H1 (cell line): ENCODE measurements at regions not wholly inside any gene's neighbourhood (a gene's known extent, or its start where the extent isn't known, plus 50 kb on each side); places are given as distances from the start of the nearest gene placed in this dataset.

ENCODE experiments used
- CTCF ChIA-PET: fragments of 300-600 bp; sonication (Branson Sonifier 250); formaldehyde crosslinking; loops from one replicate; lab custom pipeline; 2021; ENCODE audit not compliant: partially characterized antibody; lab: Charles Lee
- POLR2A ChIA-PET: fragments of 300-600 bp; sonication (Branson Sonifier 250); formaldehyde crosslinking; loops from one replicate; lab custom pipeline; 2021; ENCODE audit warnings: inconsistent platforms; ENCODE audit not compliant: partially characterized antibody; lab: Charles Lee
- DNase-seq, 2 experiments: peaks; one replicate each; pipeline versions ENCODE4 v3.0.0 to v3.0.0-alpha.2; 2010 to 2022; ENCODE audit warnings: low spot score in 2 of 2, low read depth in 1 of 2, mixed read lengths in 1 of 2
- FAIRE-seq: peaks from 2 replicates; lab custom pipeline; 2011; peaks lifted over from hg19 to GRCh38; lab: Jason Lieb, UNC
- H2AFZ ChIP-seq: 2 replicates; pipeline ENCODE4 v1.8.1; 2012; ENCODE audit warnings: low read length, inconsistent platforms
- H2AK5ac ChIP-seq: 2 replicates; pipeline ENCODE4 v1.6.1; 2013; ENCODE audit warnings: low read depth, low read length
- H2BK120ac ChIP-seq: replicated peaks from 2 replicates; pipeline ENCODE3; 2013; ENCODE audit warnings: low read depth, low read length, inconsistent platforms
- H2BK12ac ChIP-seq: 2 replicates; pipeline ENCODE4 v1.6.1; 2013; ENCODE audit warnings: low read depth, low read length
- H2BK15ac ChIP-seq: 2 replicates; pipeline ENCODE4 v1.6.1; 2013; ENCODE audit warnings: low read length
- H2BK20ac ChIP-seq: 2 replicates; pipeline ENCODE4 v1.6.1; 2013; ENCODE audit warnings: low read length
- H2BK5ac ChIP-seq: 2 replicates; pipeline ENCODE4 v1.6.1; 2013; ENCODE audit warnings: low read depth, low read length
- H3K14ac ChIP-seq: 2 replicates; pipeline ENCODE4 v1.6.1; 2013; ENCODE audit warnings: inconsistent platforms; ENCODE audit not compliant: insufficient read length
- H3K18ac ChIP-seq: 2 replicates; pipeline ENCODE4 v1.6.1; 2013; ENCODE audit warnings: low read length; ENCODE audit errors: extremely low read depth
- H3K23ac ChIP-seq: 2 replicates; pipeline ENCODE4 v1.6.1; 2013; ENCODE audit warnings: inconsistent platforms; ENCODE audit not compliant: insufficient read length
- H3K23me2 ChIP-seq: 2 replicates; pipeline ENCODE4 v1.6.1; 2013; ENCODE audit warnings: low read depth, low read length
- H3K27ac ChIP-seq: 2 replicates; pipeline ENCODE4 v1.6.1; 2011; ENCODE audit warnings: low read depth, low read length, inconsistent platforms
- H3K27me3 ChIP-seq, 4 experiments: replicated peaks in 1 of 4; 1 replicate in 1 of 4; 2 replicates in 3 of 4; pipeline versions ENCODE4 v1.6.1 to v1.8.1; 2011 to 2013; ENCODE audit warnings: low read length in 3 of 4, mild to moderate bottlenecking in 3 of 4, inconsistent platforms in 2 of 4, mixed read lengths in 2 of 4, moderate library complexity in 1 of 4; ENCODE audit not compliant: control insufficient read depth in 3 of 4, insufficient read depth in 3 of 4; ENCODE audit errors: extremely low read depth in 1 of 4
- H3K36me3 ChIP-seq, 4 experiments: 2 replicates each; pipeline versions ENCODE4 v1.6.1 to v1.8.1; 2011 to 2013; ENCODE audit warnings: mild to moderate bottlenecking in 4 of 4, low read length in 3 of 4, moderate library complexity in 2 of 4, control low read depth in 1 of 4, inconsistent platforms in 1 of 4; ENCODE audit not compliant: insufficient read depth in 4 of 4, control insufficient read depth in 2 of 4
- H3K4ac ChIP-seq: replicated peaks from 2 replicates; pipeline ENCODE3; 2013; ENCODE audit warnings: low read length, low read depth, mixed read lengths, inconsistent platforms; ENCODE audit not compliant: insufficient read length
- H3K4me1 ChIP-seq, 4 experiments: replicated peaks in 1 of 4; 1 replicate in 1 of 4; 2 replicates in 3 of 4; pipeline versions ENCODE4 v1.6.1 to v1.8.1; 2011 to 2013; ENCODE audit warnings: low read length in 3 of 4, inconsistent platforms in 2 of 4, mixed read lengths in 1 of 4; ENCODE audit not compliant: insufficient read depth in 4 of 4, control insufficient read depth in 3 of 4
- H3K4me2 ChIP-seq, 2 experiments: 2 replicates each; pipeline versions ENCODE4 v1.6.1 to v1.8.1; 2011 to 2013; ENCODE audit warnings: low read depth in 2 of 2, low read length in 2 of 2, control low read depth in 1 of 2, inconsistent platforms in 1 of 2, mild to moderate bottlenecking in 1 of 2; ENCODE audit not compliant: insufficient read depth in 1 of 2
- H3K4me3 ChIP-seq, 4 experiments: fragments of 200-600, 300-600 bp in 1 of 4; sonication (generic), shearing (Covaris generic), sonication (Bioruptor Twin) in 1 of 4; 2 replicates each; pipeline versions ENCODE4 v1.5.1 to v1.8.1; 2011 to 2016; ENCODE audit warnings: low read length in 4 of 4, low read depth in 3 of 4, control low read depth in 2 of 4, inconsistent platforms in 2 of 4, mild to moderate bottlenecking in 2 of 4, mixed read lengths in 1 of 4, moderate library complexity in 1 of 4; ENCODE audit not compliant: insufficient read depth in 2 of 4; ENCODE audit errors: extremely low read depth in 1 of 4
- H3K56ac ChIP-seq: replicated peaks from 2 replicates; pipeline ENCODE3; 2013; ENCODE audit warnings: low read depth, mild to moderate bottlenecking, mixed read lengths, low read length, inconsistent platforms; ENCODE audit not compliant: insufficient read length
- H3K79me1 ChIP-seq: 2 replicates; pipeline ENCODE4 v1.6.1; 2013; ENCODE audit warnings: low read depth, low read length, control low read depth
- H3K79me2 ChIP-seq, 2 experiments: 2 replicates each; pipeline versions ENCODE4 v1.6.1 to v1.8.1; 2012 to 2013; ENCODE audit warnings: low read length in 2 of 2, mild to moderate bottlenecking in 2 of 2, inconsistent platforms in 1 of 2; ENCODE audit not compliant: insufficient read depth in 2 of 2, control insufficient read depth in 1 of 2
- H3K9ac ChIP-seq, 4 experiments: replicated peaks in 1 of 4; 1 replicate in 1 of 4; 2 replicates in 3 of 4; pipeline versions ENCODE4 v1.6.1 to v1.8.1; 2011 to 2013; ENCODE audit warnings: low read depth in 3 of 4, low read length in 3 of 4, control low read depth in 2 of 4, mild to moderate bottlenecking in 2 of 4, moderate library complexity in 2 of 4, inconsistent platforms in 1 of 4; ENCODE audit errors: extremely low read depth in 1 of 4
- H3K9me3 ChIP-seq, 2 experiments: 2 replicates each; pipeline versions ENCODE4 v1.6.1 to v1.8.1; 2012 to 2013; ENCODE audit warnings: mild to moderate bottlenecking in 2 of 2, moderate library complexity in 2 of 2, control low read depth in 1 of 2, inconsistent platforms in 1 of 2, low read depth in 1 of 2, low read length in 1 of 2, mixed read lengths in 1 of 2; ENCODE audit not compliant: insufficient read depth in 2 of 2
- H4K20me1 ChIP-seq, 2 experiments: replicated peaks in 1 of 2; 2 replicates each; pipeline versions ENCODE3 to v1.8.1; 2011 to 2013; ENCODE audit warnings: inconsistent platforms in 2 of 2, low read length in 2 of 2, mild to moderate bottlenecking in 1 of 2; ENCODE audit not compliant: insufficient read depth in 2 of 2, control insufficient read depth in 1 of 2
- H4K5ac ChIP-seq: 2 replicates; pipeline ENCODE4 v1.6.1; 2013; ENCODE audit warnings: low read length, low read depth, mixed read lengths, inconsistent platforms; ENCODE audit not compliant: insufficient read length
- H4K8ac ChIP-seq: 2 replicates; pipeline ENCODE4 v1.8.0; 2013; ENCODE audit warnings: mild to moderate bottlenecking, moderate library complexity, low read length, inconsistent platforms; ENCODE audit not compliant: insufficient read depth; ENCODE audit errors: extremely low read depth
- H4K91ac ChIP-seq: replicated peaks from 2 replicates; pipeline ENCODE3; 2013; ENCODE audit warnings: low read length, mixed read lengths, inconsistent platforms; ENCODE audit not compliant: insufficient read length
- BCL11A ChIP-seq, 2 experiments: IDR thresholded peaks; one replicate each; pipeline ENCODE4 v1.6.1; 2011; ENCODE audit warnings: low read depth in 2 of 2, low read length in 2 of 2, mild to moderate bottlenecking in 2 of 2
- BRCA1 ChIP-seq: IDR thresholded peaks from 2 replicates; pipeline ENCODE4 v1.6.1; 2012; ENCODE audit warnings: low read depth, low read length, improper control_type of control experiment
- CBX8 ChIP-seq: fragments of 300-800, 300-1000 bp; sonication (generic); IDR thresholded peaks from 2 replicates; pipeline ENCODE4 v1.7.1; 2016; ENCODE audit warnings: low read depth, low read length, borderline replicate concordance
- CHD2 ChIP-seq: IDR thresholded peaks from 2 replicates; pipeline ENCODE4 v1.6.1; 2012; ENCODE audit warnings: low read length, improper control_type of control experiment
- GTF2F1 ChIP-seq: IDR thresholded peaks from 2 replicates; pipeline ENCODE4 v1.6.1; 2012; ENCODE audit warnings: low read depth, low read length, improper control_type of control experiment, borderline replicate concordance
- HDAC2 ChIP-seq, 2 experiments: fragments of 300-600 bp in 1 of 2; sonication (generic) in 1 of 2; IDR thresholded peaks; 2 replicates each; pipeline ENCODE4 v1.6.1; 2011 to 2012; ENCODE audit warnings: low read depth in 2 of 2, low read length in 2 of 2, mild to moderate bottlenecking in 2 of 2, moderate library complexity in 2 of 2, borderline replicate concordance in 1 of 2, inconsistent platforms in 1 of 2
- NANOG ChIP-seq: IDR thresholded peaks from 2 replicates; pipeline ENCODE4 v1.6.1; 2011; ENCODE audit warnings: low read length, low read depth, mild to moderate bottlenecking, inconsistent platforms; ENCODE audit not compliant: insufficient read depth, poor library complexity, severe bottlenecking
- SP4 ChIP-seq: IDR thresholded peaks from 2 replicates; pipeline ENCODE4 v1.6.1; 2012; ENCODE audit warnings: low read length, inconsistent platforms
- SRF ChIP-seq: IDR thresholded peaks from 2 replicates; pipeline ENCODE4 v1.6.1; 2011; ENCODE audit warnings: mild to moderate bottlenecking, low read depth, low read length, moderate library complexity
- TEAD4 ChIP-seq: IDR thresholded peaks from 2 replicates; pipeline ENCODE4 v1.6.1; 2012; ENCODE audit warnings: low read depth, low read length, inconsistent platforms, mixed read lengths
- WGBS, 2 experiments: shearing (Covaris generic) in 1 of 2; methylation state at CpG; one replicate each; pipeline versions ENCODE4 v1.1.6 to v1.1.7; 2013 to 2015; ENCODE audit warnings: low lambda C conversion rate in 2 of 2, mixed read lengths in 2 of 2, inconsistent platforms in 1 of 2, low coverage in 1 of 2, missing lambda C conversion rate in 1 of 2; ENCODE audit not compliant: insufficient replicate concordance in 2 of 2, insufficient coverage in 1 of 2, insufficient read length in 1 of 2; ENCODE audit errors: extremely low coverage in 1 of 2, missing lambda C conversion rate in 1 of 2; 5-methylcytosine and 5-hydroxymethylcytosine counted together
- TF ChIP-seq, protein P1 (sequence below), 3 experiments: IDR thresholded peaks; 1 replicate in 2 of 3; 2 replicates in 1 of 3; pipeline versions ENCODE4 v1.5.1 to v1.6.1; 2011; ENCODE audit warnings: low read length in 3 of 3, mild to moderate bottlenecking in 3 of 3, inconsistent platforms in 2 of 3, low read depth in 1 of 3, moderate library complexity in 1 of 3; ENCODE audit not compliant: insufficient read depth in 1 of 3; ENCODE audit errors: control extremely low read depth in 1 of 3

DNA sequence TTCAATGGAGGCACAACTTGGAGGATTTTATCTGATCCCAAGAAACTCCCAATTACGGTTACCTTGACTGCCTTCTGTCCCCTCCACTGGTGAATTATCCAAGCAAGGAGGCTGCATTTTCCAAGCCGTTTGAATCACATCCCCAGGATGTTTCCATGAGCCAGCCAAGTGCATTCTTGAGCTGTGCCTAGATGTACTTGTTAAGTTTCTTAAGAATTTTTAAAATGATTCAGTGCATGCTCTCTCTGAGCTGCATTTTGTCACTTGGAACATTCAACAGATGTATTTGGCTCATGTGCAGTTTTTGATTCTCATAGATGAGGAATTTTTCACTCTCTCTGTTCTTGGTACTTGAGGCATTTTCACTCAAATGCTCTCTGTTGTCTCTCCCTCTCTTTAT lies 202.6 kb upstream of the MYOCD start:
- no peak overlapping the region for H3K18ac ChIP-seq
- no peak overlapping the region for H2AK5ac ChIP-seq
- H4K8ac ChIP-seq, result no peak overlapping the region
- H2BK15ac ChIP-seq, result no peak overlapping the region
- no peaks in the 10 kb centered on the region for H3K4me1 ChIP-seq
- no peak overlapping the region for H2BK5ac ChIP-seq
- no peaks in the 10 kb centered on the region for H3K79me1 ChIP-seq
- peaks cover 0 to 4% (median 0%) of the 10 kb centered on the region in 4 experiments; a peak in 1 of 8 replicates for H3K36me3 ChIP-seq
- no peak overlapping the region for H3K14ac ChIP-seq
- no peak overlapping the region for H2BK12ac ChIP-seq
- H2BK120ac ChIP-seq, result no peak overlapping the region
- no peak overlapping the region for H3K23ac ChIP-seq
- H3K27me3 ChIP-seq, result no peaks in the 10 kb centered on the region
- no peak overlapping the region for H2BK20ac ChIP-seq
- no peak overlapping the region for H3K4me3 ChIP-seq
- H4K20me1 ChIP-seq, result no peaks in the 10 kb centered on the region
- no peak overlapping the region; the same call in 1 of the 2 replicates for H2AFZ ChIP-seq
- 95% methylated on average over 2 of the region's 2 CpGs; no CpG with 5 or more reads in 1 of the 2 experiments for WGBS, 2 experiments
- no peak overlapping the region for H3K27ac ChIP-seq
- H3K4ac ChIP-seq, result no peak overlapping the region
- H3K9me3 ChIP-seq, result peaks cover 3 to 7% of the 10 kb centered on the region in 2 experiments; a peak in 1 of 4 replicates
- H3K56ac ChIP-seq, result no peak overlapping the region
- ChIA-PET POLR2A (no interaction called here), CTCF (no interaction called here)
- no peaks in the 10 kb centered on the region for H3K23me2 ChIP-seq
- H3K9ac ChIP-seq, result no peak overlapping the region
- FAIRE-seq, result no peak
- no peak overlapping the region for H4K5ac ChIP-seq
- DNase-seq, result no peak
- no peak overlapping the region for H3K4me2 ChIP-seq
- no peaks in the 10 kb centered on the region for H3K79me2 ChIP-seq
- H4K91ac ChIP-seq, result no peak overlapping the region
- TF ChIP-seq BRCA1 (no peak), SRF (no peak), NANOG (no peak), GTF2F1 (no peak), BCL11A (IDR thresholded peaks at IDR 0.05; ENCODE audit: low read depth in 2 of 2, low read length in 2 of 2) (no peak), CHD2 (no peak), SP4 (no peak), HDAC2 (IDR thresholded peaks at IDR 0.05; ENCODE audit: borderline replicate concordance in 1 of 2, low read depth in 2 of 2, low read length in 2 of 2) (no peak), CBX8 (no peak), TEAD4 (no peak)
- TF ChIP-seq, protein P1, sequence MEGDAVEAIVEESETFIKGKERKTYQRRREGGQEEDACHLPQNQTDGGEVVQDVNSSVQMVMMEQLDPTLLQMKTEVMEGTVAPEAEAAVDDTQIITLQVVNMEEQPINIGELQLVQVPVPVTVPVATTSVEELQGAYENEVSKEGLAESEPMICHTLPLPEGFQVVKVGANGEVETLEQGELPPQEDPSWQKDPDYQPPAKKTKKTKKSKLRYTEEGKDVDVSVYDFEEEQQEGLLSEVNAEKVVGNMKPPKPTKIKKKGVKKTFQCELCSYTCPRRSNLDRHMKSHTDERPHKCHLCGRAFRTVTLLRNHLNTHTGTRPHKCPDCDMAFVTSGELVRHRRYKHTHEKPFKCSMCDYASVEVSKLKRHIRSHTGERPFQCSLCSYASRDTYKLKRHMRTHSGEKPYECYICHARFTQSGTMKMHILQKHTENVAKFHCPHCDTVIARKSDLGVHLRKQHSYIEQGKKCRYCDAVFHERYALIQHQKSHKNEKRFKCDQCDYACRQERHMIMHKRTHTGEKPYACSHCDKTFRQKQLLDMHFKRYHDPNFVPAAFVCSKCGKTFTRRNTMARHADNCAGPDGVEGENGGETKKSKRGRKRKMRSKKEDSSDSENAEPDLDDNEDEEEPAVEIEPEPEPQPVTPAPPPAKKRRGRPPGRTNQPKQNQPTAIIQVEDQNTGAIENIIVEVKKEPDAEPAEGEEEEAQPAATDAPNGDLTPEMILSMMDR (IDR thresholded peaks at IDR 0.05; ENCODE audit: control extremely low read depth in 1 of 3, insufficient read depth in 1 of 3, low read depth in 1 of 3, low read length in 3 of 3), result no peak
